ENCODE measurements at regions not wholly inside any gene's neighbourhood (a gene's known extent, or its start where the extent isn't known, plus 50 kb on each side); places are given as distances from the start of the nearest gene placed in this dataset.

GRCh38 chr15:70400766-70401541 is 303.2 kb upstream of the TLE3 start:
- H3K9me3 ChIP-seq = no peaks in the 10 kb centered on the region
- TF ChIP-seq POLR2AphosphoS5 (IDR thresholded peaks at IDR 0.05) (no peak), POLR2A (IDR thresholded peaks at IDR 0.05) (no peak)
- TF ChIP-seq, protein P1, sequence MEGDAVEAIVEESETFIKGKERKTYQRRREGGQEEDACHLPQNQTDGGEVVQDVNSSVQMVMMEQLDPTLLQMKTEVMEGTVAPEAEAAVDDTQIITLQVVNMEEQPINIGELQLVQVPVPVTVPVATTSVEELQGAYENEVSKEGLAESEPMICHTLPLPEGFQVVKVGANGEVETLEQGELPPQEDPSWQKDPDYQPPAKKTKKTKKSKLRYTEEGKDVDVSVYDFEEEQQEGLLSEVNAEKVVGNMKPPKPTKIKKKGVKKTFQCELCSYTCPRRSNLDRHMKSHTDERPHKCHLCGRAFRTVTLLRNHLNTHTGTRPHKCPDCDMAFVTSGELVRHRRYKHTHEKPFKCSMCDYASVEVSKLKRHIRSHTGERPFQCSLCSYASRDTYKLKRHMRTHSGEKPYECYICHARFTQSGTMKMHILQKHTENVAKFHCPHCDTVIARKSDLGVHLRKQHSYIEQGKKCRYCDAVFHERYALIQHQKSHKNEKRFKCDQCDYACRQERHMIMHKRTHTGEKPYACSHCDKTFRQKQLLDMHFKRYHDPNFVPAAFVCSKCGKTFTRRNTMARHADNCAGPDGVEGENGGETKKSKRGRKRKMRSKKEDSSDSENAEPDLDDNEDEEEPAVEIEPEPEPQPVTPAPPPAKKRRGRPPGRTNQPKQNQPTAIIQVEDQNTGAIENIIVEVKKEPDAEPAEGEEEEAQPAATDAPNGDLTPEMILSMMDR (IDR thresholded peaks at IDR 0.05) = no peak
- no peak for DNase-seq (ENCODE audit: low spot score in 2 of 2)
- H3K27me3 ChIP-seq = no peaks in the 10 kb centered on the region
- intact Hi-C loops (cut with DNase I; ENCODE audit: low total_unique reads) = no loop called here
- H3K4me1 ChIP-seq = no peaks in the 10 kb centered on the region
- H3K36me3 ChIP-seq = no peaks in the 10 kb centered on the region
- H3K4me3 ChIP-seq = no peak overlapping the region
- H3K27ac ChIP-seq = no peak overlapping the region

DNA sequence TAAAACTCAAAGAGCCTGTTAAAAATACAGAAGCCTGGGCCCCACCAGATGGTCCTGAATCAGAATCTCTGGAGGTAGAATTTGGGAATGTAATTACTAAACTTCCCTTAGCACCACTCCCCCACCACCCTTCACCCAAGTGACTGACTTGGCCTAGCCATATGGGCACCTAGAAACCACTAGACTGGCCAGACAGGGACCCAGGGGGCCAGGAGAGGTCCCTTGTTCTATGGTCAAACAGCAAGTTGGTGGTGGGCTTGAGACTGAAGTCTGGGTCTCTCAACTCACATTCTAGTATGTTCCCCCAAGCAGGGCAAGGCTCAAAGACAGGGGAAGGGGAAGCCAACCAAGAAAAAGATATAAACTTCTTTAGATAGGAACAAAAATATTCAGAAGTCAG is 301.5 kb upstream of the TLE3 start:
- intact Hi-C loops (cut with DNase I; ENCODE audit: low total_unique reads) = no loop called here

GRCh38 chr15:70398694-70399093 is 301.0 kb upstream of the TLE3 start:
- no peak for DNase-seq (ENCODE audit: low spot score in 2 of 2)
- TF ChIP-seq POLR2A (IDR thresholded peaks at IDR 0.05) (no peak), POLR2AphosphoS5 (IDR thresholded peaks at IDR 0.05) (no peak)
- TF ChIP-seq, protein P1 (IDR thresholded peaks at IDR 0.05) = no peak
- no peaks in the 10 kb centered on the region for H3K4me1 ChIP-seq
- intact Hi-C loops (cut with DNase I; ENCODE audit: low total_unique reads) = no loop called here
- no peak overlapping the region for H3K4me3 ChIP-seq
- H3K36me3 ChIP-seq = no peaks in the 10 kb centered on the region
- H3K27ac ChIP-seq = no peak overlapping the region
- no peaks in the 10 kb centered on the region for H3K9me3 ChIP-seq
- H3K27me3 ChIP-seq = no peaks in the 10 kb centered on the region

More for the DNA sequence above, 301.5 kb upstream of the TLE3 start:
- H3K9me3 ChIP-seq = no peaks in the 10 kb centered on the region
- no peak for DNase-seq (ENCODE audit: low spot score in 2 of 2)
- H3K36me3 ChIP-seq = no peaks in the 10 kb centered on the region
- H3K27ac ChIP-seq = no peak overlapping the region
- no peak overlapping the region for H3K4me3 ChIP-seq
- TF ChIP-seq POLR2AphosphoS5 (IDR thresholded peaks at IDR 0.05) (no peak), POLR2A (IDR thresholded peaks at IDR 0.05) (no peak)
- TF ChIP-seq, protein P1 (IDR thresholded peaks at IDR 0.05) = no peak
- H3K4me1 ChIP-seq = no peaks in the 10 kb centered on the region
- H3K27me3 ChIP-seq = no peaks in the 10 kb centered on the region

DNA sequence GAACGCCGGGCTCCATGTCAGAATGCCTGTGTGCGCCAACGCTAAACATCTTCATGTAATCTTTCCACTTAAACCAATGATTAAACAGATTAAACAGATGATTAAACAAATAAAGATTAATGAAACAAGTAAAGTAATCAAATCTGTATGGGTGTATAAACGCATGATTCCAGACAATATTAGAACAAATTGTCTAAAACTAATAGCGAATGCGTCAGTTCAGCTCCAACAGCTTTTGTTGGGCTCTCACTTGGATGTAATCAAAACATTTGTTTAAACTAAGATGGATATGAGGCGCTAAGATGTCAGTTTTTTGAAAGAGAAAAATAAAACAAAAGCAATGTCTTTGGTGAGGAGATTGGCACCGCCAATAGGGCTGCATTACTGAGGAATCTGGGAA is 299.1 kb upstream of the TLE3 start:
- Histone ChIP-seq H3K36me3 (no peaks in the 10 kb centered on the region), H3K9me3 (no peaks in the 10 kb centered on the region), H3K27me3 (no peaks in the 10 kb centered on the region), H3K4me3 (no peak overlapping the region), H3K4me1 (no peaks in the 10 kb centered on the region), H3K27ac (no peak overlapping the region)
- TF ChIP-seq POLR2AphosphoS5 (IDR thresholded peaks at IDR 0.05) (no peak), POLR2A (IDR thresholded peaks at IDR 0.05) (no peak)
- TF ChIP-seq, protein P1 (IDR thresholded peaks at IDR 0.05) = no peak
- intact Hi-C loops (cut with DNase I; ENCODE audit: low total_unique reads) = no loop called here
- peak in 1 of 2 donors; percentile 27 for DNase-seq (ENCODE audit: low spot score in 2 of 2)

DNA sequence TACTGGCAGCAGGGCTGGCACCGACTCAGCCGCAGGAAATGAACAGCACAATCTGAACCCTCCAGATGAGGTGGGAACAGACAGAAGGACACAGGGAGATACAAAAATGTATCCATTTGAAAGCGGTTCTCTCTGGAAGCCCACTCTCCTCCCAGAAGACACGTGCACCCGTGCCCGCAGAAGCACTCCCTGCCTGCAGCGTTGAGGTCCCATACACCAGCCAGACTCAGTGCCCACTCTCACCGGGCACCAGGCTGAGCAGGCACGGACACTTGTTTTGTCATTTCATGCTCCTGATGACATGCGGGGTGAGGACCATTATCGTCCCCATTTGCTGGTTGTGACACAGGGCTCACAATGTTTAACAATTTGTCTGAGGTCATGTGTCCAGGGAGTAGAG is 297.4 kb upstream of the TLE3 start:
- TF ChIP-seq, protein P1 (IDR thresholded peaks at IDR 0.05) = no peak
- TF ChIP-seq POLR2AphosphoS5 (IDR thresholded peaks at IDR 0.05) (no peak), POLR2A (IDR thresholded peaks at IDR 0.05) (no peak)
- no peak overlapping the region for H3K27ac ChIP-seq
- peak in 1 of 2 donors; percentile 33 for DNase-seq (ENCODE audit: low spot score in 2 of 2)
- H3K4me3 ChIP-seq = no peak overlapping the region
- no peaks in the 10 kb centered on the region for H3K36me3 ChIP-seq
- no peaks in the 10 kb centered on the region for H3K27me3 ChIP-seq
- intact Hi-C loops (cut with DNase I; ENCODE audit: low total_unique reads) = no loop called here
- no peaks in the 10 kb centered on the region for H3K4me1 ChIP-seq
- no peaks in the 10 kb centered on the region for H3K9me3 ChIP-seq
